HG03457 (cell line): ENCODE measurements at regions not wholly inside any gene's neighbourhood (a gene's known extent, or its start where the extent isn't known, plus 50 kb on each side); places are given as distances from the start of the nearest gene placed in this dataset.

Experiments
- ATAC-seq: cut with Tn5 transposase; IDR thresholded peaks from one replicate; pipeline ENCODE4 v1.9.1; 2021; ENCODE audit warnings: moderate number of reproducible peaks; ENCODE audit not compliant: unreplicated experiment

DNA sequence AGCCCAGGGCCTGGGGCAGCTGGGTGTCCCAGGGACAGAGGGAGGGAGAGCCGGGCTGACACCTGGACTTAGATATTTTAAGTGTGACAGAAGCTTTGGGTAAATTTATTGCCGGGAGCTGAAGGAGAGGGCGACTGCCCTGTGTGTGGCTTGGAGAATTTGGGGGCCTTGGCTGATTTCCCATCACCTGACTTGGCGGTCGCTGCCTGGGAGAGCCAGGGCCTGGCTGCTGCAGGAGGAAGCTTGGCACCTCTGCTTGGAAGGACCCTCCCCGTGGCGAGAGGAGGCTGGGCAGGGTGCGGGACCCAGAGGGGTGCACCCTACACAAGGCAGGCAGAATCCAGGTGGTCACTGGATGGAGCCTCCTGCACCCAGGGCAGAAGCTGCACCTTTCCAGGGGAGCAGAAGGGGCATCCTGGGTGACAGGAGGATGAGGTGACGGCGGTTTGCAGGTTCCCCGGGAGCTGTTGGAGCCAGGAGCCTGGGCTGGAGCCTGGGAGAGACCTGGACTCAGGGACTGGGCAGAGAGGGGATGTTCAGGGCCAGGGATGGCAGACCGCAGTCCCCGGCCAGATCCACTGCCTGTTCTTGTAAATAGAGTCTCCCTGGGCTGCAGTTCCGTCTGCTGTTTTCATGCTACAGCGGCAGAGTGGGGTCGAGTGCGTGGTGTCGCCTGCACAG lies 72.0 kb downstream of the RGS12 start:
- no peak for ATAC-seq

DNA sequence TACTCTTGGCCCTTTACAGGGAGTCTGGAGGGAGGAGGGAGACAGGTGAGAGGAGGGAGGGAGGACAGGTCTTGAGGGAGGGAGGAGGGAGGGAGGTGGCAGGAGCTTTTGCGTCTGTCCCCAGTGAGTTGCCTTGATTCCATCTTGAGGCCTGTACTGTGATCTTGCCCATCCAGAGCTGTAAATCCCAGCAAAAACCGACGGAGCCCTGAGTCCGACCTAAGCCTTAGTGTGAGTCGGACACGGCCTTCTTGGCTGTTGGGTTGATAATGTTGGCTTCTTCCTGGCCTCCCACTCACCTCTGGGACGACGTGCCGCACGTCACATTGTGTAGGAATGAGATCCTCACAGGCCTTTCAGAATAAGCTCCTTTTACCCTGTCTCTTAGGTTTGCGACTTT lies 72.5 kb downstream of the RGS12 start:
- ATAC-seq, result no peak

DNA sequence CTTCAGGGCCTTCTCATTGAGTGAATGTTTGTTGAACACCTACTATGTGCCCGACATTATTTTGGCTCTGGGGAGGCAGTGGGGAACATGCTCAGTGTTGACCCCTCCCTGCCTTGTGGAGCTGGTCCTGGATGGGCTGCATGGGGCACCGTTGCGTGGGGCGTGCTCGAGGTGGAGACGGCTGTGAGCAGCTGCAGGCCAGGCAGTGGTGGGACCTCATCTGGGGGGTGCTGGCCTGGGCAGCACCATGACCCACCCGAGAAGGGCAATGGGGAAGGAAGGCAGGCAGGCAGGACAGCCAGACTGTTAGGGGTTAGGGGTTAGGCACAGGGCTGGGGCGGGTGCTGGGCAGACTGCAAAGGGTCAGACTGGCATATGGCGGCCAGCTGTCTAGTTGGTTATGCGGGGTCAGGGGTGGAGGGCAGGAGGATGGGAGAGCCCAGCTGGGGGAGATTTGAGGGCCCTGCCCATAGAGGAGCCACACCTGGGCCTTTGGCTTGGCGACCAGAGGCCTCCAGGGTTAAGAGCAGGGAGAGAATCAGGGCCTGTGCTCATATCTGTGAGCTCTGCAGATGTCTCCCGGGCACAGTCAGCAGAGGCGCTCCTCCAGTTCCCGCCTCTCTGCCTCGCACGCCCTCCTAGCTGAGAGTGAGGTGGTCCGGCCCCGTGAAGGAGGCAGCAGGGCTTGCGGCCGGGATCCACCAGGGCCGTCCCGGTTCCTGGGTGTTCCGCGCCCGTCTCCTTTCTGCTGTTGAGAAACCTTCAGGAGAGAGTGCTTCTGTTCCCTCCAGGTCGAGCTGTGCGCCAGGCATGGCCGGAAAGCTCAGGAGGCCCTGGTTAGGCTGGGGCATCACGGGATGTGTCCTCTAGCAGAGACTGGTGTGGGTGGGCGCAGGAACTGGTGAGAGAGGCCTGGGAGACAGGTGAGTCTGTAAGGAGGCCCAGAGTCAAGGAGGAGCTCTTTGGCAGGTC lies 73.3 kb downstream of the RGS12 start:
- no peak for ATAC-seq

DNA sequence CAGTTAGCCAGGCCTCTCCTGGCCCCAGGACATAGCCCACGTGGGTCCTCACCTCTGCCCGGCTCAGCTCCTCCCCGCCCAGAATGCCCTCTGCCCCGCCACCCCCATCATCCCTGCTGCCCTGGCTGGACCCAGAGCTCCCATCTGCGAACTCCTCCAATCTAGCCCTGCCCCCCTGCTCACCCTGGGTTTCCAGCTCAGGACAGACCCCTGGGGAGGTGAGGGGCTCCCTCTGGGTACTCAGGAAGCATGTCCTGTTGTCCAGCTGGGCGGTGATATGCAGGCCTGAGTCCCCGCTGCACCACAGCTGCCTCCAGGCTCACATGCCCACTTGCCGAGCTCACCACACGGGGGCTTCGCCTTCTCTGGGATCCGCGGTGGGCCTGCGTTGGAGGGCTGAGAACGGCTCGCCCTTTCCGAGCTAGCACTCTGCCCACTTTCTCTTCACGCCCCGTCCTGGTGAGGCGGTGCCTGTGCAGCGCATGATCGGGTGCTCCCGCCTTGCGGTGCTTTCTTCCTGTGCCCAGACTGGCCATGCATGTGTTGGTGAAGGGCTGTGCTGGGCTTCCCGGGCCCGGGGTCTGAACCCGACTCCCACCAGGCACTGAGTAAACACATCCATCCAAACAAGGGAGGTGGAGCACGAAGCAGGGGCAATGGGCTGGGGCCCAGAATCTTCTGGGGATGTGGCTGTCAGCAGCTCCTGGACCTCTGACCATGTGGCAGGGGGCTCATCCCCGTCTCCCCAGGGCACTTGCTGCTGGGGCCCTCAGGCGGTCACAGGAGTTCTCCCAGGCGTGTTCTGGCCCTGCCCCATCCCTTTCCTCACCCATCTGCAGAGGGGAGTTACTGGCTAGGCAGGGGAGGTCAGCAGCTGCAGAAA lies 74.3 kb downstream of the RGS12 start:
- no peak for ATAC-seq

DNA sequence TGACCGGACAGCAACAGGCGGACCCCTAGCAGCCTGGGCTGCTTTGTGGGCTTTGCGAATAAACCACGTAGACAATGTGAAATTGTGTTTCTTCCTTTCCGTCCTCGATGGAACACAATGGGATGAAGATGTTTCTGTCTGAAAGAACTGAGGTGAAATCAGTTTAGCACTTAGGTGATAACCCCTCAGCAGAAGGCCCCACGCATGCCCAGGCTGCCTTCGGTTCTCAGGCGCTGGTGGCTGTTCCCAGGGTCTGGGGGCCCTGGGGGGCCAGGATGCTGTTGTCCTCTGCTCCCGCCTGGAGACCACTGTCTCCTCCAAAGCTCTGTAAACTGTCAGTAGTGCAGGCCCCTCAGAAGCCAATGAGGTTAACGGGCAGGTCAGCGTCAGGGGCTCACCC lies 73.9 kb upstream of the HGFAC start:
- no peak for ATAC-seq

DNA sequence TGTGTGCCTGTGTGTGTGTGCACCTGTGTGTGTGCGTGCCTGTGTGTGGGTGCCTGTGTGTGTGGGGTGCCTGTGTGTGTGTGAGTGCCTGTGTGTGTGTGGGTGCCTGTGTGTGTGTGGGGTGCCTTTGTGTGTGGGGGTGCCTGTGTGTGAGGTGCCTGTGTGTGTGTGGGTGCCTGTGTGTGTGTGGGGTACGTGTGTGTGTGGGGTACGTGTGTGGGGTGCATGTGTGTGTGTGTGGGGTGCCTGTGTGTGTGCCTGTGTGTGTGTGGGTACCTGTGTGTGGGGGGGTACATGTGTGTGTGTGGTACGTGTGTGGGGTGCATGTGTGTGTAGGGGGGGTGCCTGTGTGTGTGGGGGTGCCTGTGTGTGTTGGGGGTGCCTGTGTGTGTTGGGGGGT lies 73.4 kb upstream of the HGFAC start:
- ATAC-seq, result no peak

DNA sequence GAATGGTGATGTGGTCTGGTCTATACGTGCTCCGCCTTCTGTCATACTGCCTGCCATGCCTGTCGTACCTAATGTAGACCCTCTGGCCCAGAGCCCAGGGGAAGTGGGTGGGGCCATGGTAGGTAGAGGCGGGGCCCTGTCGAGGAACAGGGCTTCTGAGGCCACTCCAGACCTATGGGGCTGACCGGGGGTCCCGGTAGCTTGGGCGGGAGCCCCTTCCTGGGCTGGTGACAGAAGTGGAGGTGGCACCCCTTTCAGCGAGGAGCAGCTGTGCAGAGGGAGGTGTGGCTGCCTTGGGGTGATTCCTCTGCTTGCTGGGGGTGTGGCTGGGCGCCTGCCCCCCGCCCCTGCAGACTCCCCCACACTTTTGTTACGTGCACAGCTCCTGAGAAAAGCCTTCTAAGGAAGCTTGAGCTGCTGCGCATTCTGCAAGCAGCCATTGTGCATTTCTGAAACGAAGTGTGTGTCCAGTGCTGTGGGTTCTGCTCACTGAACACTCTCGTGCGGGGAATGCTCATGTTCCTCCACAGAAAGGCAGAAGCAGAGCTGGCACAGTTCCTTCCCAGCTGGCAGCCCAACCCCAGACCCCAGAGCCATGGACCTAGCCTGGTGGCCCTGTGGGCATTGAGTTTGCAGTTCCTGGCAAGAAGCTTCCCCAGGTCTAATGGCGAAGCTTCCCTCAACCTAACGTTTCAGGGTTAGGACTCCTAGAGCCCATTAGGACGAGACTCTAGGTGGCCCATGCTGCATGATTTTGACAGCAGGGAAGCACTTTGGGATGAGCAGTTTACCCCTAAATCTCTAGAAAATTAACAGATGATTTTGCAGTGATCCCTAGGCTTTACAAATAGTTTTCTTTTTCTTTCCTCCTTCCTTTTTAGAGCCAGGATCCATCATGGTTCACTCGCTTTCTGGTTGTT lies 72.7 kb upstream of the HGFAC start:
- no peak for ATAC-seq

DNA sequence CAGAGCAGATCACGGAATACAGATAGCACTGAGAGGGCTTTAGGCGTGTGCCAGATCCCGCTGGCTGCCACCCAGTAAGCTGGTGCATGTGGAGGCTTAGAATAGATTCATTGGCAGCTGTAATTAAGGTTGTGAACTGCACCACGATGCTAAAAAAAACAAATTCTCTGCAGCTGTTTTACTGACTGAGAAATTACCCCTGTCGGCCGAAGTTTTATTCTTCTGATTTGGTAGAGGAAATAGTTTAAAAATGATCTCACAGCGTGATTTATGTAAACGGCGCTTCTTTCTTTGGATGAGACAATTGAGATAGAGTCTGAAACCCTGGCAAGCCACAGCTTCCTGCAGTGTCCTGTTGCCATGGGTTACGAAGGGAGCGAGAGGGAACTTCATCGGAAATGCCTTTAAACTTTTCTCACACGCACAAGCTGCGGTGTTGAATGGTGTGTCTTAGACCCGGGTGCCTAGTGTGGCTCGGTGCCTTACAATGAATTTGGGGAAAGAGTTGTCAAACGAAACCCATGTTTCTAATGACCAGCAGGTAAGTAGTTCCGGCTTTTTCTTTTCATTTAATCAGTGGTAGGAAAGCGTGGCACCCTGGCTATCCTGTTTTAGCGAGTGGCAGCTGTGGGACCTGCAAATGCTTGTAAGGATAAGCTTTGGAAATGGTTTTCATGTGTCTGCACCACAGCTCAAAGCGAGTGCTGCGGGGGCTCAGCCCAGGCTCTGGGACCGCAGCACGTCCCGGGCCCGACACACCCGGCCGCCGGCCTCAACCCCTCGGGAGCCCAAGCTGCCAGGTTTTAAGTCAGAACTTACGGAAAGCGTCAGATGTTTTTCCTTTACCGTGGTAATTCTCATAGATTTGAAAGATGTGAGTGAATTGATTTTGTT lies 71.7 kb upstream of the HGFAC start:
- no peak for ATAC-seq

DNA sequence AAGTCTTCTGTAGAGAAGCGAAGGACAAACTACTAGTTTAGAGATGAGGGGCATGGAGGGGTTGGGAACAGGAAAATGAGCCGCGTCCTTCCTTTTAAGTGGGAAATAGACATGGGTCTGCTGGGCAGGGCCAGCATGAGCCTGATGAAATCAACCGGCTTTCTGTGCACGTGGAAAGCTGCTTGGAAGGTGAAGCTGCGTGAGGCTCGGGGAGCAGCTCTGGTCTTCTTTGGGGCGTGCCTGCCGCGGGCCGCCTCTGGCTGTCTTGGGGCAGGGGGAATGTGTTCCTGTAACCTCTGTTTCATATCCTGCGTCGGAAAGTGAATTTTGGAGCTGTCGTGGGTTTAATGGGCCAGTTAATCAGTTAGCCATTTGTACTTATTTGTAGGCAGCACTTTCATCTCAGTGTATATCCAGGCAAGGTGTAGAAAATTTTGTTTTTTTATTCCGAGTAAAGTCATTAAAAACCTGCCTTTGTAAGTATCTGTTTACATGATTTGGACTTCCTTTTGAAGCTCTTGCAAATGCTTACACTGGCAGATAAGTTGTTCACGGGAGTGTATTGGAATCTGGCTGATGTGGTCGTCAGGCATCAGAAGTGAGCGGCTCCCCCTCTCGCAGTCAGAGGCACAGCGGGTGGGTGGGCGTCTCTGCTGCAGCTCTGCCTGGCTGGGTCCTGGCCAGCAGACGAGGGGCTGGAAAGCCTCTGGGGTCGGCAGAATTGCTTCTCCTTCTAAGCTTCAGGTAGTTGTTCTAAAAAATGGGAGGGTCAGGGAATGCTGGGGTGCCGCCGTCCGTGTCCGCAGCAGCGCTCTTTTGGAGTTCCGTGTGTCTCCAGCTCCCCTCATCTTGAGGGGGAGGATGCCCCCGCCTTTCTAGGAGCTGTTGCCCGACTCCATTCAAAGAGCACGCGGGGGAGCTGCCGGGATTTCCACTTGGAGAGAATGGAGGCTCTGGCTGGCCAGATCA lies 70.5 kb upstream of the HGFAC start:
- ATAC-seq, result no peak

DNA sequence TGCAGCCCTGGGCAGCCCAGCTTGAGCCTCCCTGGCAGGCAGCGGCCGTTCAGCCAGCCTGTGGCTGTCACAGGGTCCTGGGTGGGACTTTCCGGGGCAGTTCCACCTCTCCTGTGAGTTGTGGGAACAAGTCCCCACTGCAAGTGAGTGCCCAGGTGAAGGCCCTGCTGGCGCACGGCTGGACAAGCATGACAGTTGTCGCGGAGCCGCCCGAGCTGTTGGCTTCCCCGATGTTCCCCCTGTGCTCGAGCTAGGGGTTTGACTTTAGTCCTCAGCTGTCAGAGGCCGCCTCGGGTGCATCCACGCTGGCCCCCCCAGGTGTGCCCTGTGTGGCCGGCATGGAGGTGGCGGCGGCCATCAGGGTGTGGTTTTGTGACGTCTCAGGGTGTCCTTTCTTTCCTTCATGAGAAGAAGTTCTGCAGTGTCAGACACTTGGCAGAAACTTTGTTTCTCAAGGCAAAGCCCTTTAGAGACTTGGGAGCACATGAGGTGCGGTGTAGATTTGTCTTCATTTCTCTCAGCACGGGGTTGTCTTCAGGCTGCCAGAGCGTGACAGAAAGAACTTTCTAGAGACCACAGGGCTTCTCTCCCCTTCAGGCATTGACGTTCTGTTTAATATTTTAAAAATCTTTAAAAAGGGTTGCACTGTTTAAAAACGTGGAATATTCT lies 69.4 kb upstream of the HGFAC start:
- no peak for ATAC-seq

DNA sequence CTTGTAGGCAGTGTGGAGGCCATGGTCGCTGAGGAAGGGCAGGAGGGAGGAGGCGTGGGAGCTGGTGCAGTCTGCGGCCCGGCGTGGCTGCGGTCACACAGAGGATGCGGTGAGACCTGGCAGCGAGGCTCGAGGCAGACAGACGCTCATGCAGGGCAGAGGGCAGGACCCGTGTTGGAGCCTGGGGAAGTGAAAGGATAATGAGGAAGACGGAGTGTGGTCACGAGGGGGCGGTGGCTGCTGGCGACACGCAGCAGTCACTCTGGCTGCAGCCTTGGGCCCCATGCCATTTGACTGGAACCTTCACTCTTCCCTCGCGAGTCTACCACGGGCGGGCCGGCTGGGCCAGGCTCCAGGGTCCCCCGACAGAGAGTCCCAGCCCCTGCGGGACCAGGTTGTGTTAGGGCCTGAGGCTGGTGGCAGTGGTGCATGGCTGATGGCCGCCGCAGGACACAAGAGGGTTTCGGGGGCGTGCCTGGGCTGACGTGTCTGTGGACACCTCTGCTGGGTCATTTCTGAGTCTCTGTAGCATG lies 68.8 kb upstream of the HGFAC start:
- no peak for ATAC-seq

DNA sequence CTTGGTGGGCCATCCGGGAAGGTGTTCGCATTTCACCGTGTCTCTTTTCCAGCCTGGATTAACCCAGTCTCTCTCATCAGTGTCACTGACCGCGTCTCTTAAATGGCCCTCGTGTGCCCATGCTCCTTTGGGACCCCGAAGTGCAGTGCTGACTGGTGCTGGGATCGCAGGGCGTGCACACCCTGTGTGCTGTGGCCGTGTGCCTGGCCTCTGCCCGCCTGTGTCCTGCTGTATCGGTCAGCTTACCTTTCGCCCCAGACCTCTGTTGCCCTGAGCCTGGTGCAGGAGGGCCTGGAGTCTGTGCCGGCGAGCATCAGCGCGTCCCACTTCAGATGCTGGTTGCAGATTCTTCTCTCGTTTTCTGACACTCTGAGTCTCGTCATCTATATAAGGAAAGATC lies 68.3 kb upstream of the HGFAC start:
- ATAC-seq, result no peak

DNA sequence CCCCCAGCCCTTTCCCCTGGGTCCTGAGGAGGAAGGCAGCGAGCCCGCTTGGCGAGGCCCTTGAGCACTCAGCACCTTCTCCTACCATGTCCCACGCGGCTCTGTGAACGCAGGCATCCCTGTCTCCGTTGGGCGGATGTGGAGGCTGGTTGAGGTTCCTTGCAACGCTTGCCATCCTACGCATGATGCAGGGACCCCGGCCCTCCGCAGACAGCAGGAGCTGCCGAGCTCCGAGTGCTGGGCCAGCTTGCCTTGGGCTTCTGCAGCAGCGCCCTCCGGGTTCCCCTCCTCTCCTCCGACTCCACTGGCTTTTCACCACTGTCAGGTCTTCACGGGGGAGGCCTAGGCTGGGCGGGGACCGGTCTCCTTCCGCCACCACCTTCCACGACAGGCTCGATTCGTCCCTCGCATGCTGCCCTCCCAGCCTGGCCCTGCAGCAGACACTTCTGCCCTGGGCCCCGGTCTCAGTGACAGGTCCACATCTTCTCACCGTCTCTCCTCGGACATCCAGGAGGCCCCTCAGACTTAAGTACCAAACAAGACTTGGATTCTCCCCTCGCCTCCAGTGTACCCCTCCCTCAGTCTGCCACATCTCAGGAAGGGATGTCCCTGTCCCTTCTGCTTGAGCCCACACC lies 67.6 kb upstream of the HGFAC start:
- ATAC-seq, result no peak

DNA sequence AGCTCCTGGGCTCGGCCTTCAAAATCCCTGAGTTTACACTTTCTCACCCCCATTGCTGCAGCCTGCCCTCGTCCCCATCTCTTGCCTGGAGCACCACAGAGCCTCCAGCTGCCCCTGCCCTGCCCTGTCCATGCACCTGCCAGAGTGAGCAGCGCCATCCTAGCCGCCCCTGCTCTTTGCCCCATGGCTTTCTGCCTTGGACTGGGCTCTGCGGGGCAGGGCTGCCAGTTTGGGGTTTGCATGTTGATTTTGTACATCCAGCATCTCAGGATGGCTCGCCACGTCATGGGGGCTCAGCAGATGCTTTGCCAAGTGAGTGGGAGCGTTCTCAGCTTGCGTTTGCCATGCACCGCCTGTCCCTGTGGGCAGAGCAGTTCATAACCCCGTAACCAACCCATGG lies 67.1 kb upstream of the HGFAC start:
- ATAC-seq, result no peak

DNA sequence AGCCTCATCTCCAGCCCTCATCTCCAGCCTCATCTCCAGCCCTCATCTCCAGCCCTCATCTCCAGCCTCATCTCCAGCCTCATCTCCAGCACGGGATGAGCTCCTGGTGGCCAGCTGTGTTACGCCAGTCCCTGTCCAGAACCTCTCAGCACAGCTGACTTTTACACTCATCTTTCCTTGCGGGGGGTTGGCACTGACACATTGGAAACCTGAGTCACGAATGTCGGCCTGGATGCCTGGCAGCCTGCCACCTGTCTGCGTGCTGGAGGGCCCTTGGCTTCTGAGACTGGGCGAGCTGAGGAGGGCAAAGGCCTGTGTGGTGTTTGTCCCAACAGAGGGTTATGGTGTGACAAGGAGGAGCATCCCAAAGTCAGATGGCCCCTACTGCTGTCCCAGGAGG lies 66.1 kb upstream of the HGFAC start:
- ATAC-seq, result no peak

DNA sequence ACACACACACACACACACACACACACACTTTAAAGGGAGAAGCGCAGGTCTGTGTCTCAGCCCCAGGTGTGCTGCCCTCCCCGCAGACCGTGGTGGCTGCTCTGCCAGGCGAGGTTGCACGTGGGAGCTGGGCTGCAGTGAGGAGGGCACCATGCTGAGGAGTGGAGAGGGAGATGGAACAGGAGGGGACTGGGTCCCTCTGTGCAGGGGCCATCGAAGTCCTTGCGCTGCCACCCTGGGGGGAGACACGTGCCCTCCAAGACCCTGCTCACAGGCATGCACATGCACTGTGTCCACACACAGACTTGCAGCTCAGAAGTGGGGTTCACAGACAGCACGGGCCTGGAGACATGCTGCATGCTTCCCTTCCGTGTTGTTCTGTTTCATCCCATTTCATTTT lies 65.5 kb upstream of the HGFAC start:
- no peak for ATAC-seq

DNA sequence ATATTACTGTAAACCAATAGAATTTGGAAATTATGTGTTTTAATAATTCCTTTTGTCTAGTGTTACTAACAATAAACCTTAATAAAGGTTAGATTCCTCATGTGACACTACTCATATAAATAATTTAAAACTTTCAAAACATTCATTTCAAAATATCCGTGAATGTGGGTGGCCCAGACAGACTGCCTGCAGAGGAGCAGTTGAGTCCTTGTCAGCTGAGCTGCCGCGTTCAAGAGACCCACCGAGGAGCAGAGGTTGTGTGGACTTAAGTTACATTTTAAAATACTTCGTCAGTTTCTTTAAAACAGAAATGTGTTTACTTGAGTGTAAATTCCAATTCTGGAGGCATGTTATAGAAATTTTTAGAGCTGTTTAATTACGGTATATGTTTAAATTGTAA lies 64.2 kb upstream of the HGFAC start:
- no peak for ATAC-seq
